ENCODE measurements at regions not wholly inside any gene's neighbourhood (a gene's known extent, or its start where the extent isn't known, plus 50 kb on each side); places are given as distances from the start of the nearest gene placed in this dataset.

DNA sequence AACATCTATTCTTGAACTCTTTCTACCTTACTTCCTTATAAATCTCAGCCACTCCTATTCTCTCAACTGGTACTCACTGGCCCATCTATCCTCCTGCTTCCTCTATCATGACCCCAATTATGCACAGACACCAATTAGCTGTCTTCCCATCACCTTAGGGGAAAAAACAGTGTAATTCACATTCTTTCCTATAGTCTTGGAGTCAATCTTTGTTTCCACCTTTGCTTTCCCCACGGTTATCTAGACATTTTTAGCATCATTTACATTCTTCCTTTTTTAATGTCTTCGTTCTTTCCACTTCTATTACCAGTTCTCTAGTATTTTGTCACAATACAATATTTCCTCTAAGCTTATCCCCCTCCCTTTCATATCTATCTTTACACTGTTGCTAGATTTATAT is 449.4 kb downstream of the TMEM38B start:
- Histone ChIP-seq H3K4me3 (no peak overlapping the region), H3K27me3 (ENCODE audit: insufficient read depth in 3 of 3, low read length in 2 of 3) (peaks cover 0 to 5% (median 0%) of the 10 kb centered on the region in 3 donors), H3K4me1 (no peaks in the 10 kb centered on the region), H3K27ac (no peak overlapping the region), H3K9me3 (no peaks in the 10 kb centered on the region), H3K36me3 (ENCODE audit: insufficient read depth in 1 of 2, low read depth in 1 of 2) (no peaks in the 10 kb centered on the region)
- intact Hi-C loops (cut with DNase I), result no loop called here
- TF ChIP-seq, protein P1, sequence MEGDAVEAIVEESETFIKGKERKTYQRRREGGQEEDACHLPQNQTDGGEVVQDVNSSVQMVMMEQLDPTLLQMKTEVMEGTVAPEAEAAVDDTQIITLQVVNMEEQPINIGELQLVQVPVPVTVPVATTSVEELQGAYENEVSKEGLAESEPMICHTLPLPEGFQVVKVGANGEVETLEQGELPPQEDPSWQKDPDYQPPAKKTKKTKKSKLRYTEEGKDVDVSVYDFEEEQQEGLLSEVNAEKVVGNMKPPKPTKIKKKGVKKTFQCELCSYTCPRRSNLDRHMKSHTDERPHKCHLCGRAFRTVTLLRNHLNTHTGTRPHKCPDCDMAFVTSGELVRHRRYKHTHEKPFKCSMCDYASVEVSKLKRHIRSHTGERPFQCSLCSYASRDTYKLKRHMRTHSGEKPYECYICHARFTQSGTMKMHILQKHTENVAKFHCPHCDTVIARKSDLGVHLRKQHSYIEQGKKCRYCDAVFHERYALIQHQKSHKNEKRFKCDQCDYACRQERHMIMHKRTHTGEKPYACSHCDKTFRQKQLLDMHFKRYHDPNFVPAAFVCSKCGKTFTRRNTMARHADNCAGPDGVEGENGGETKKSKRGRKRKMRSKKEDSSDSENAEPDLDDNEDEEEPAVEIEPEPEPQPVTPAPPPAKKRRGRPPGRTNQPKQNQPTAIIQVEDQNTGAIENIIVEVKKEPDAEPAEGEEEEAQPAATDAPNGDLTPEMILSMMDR (IDR thresholded peaks at IDR 0.05), result no peak
- DNase-seq (no peak), ATAC-seq (no peak)
- 71 to 77% (median 75%) methylated on average over 2 of the region's 2 CpGs for WGBS, 3 donors

DNA sequence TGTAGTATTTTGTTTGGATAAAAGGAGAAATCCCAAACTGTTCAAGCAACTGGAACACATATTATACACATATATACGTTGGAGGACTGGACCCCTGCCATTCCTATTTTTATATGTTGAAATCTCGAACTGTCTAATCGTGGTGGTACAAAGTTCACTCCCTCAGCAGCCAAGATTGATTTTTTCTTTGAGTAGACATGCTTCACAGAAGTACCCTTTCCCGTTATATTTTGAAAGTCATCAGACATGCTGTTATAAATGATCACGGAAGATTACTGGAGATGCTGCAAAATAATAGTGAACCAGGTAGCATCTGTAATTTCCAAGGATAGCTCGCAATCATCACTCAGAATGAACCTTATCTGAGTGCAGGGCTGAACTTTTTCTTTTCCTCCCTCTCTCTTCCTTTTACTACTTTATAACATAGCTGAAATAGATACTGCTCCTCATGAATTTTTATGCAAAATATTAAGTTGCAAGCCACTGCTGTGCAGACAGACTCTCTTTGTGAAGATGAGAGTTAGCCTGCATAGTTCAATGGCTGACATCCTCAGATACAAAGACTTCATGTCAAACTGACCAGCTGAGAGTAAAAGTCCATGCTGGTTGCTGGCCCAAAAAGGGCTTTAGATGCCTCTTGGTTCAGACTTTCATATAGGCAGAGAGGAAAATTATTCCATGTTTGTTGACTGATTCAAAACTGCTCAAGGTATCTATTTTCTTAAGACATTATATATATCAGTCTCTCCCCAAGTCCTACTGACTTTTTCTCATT is 451.9 kb downstream of the TMEM38B start:
- TF ChIP-seq, protein P1 (IDR thresholded peaks at IDR 0.05), result no peak
- no peak for DNase-seq
- no peaks in the 10 kb centered on the region for H3K9me3 ChIP-seq

DNA sequence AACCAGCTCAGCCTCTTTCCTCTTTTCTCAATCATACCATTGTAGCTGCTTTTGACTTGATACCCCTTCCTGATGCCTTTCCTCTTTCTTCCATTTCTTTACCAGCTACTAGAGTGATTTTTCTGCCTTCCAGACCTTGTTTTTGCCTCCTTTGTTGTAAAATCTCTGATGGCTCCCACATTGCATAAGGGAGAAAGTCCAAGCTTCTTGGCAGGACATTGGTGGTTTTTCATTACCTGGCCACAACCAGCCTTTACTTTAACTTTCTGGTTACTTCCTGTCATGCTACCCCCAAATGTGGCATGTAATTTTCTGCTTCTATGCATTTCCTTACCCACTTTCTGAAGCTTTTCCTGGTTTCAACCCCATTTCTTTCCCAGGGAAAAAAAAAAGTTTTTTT is 452.5 kb downstream of the TMEM38B start:
- Histone ChIP-seq H3K27ac (no peak overlapping the region), H3K4me3 (no peak overlapping the region), H3K4me1 (no peaks in the 10 kb centered on the region), H3K9me3 (no peaks in the 10 kb centered on the region), H3K36me3 (ENCODE audit: insufficient read depth in 1 of 2, low read depth in 1 of 2) (no peaks in the 10 kb centered on the region), H3K27me3 (ENCODE audit: insufficient read depth in 3 of 3, low read length in 2 of 3) (peaks cover 0 to 5% (median 0%) of the 10 kb centered on the region in 3 donors)
- intact Hi-C loops (cut with DNase I), result no loop called here
- DNase-seq (no peak), ATAC-seq (no peak)
- TF ChIP-seq, protein P1 (IDR thresholded peaks at IDR 0.05), result no peak

More for the DNA sequence above, 451.9 kb downstream of the TMEM38B start:
- intact Hi-C loops (cut with DNase I), result no loop called here
- Histone ChIP-seq H3K36me3 (ENCODE audit: insufficient read depth in 1 of 2, low read depth in 1 of 2) (no peaks in the 10 kb centered on the region), H3K27me3 (ENCODE audit: insufficient read depth in 3 of 3, low read length in 2 of 3) (peaks cover 0 to 5% (median 0%) of the 10 kb centered on the region in 3 donors), H3K27ac (no peak overlapping the region), H3K4me3 (no peak overlapping the region), H3K4me1 (no peaks in the 10 kb centered on the region)
- no peak for ATAC-seq
- whole genome bisulfite sequencing, 3 donors, result 80 to 85% (median 80%) methylated on average over 6 of the region's 6 CpGs

DNA sequence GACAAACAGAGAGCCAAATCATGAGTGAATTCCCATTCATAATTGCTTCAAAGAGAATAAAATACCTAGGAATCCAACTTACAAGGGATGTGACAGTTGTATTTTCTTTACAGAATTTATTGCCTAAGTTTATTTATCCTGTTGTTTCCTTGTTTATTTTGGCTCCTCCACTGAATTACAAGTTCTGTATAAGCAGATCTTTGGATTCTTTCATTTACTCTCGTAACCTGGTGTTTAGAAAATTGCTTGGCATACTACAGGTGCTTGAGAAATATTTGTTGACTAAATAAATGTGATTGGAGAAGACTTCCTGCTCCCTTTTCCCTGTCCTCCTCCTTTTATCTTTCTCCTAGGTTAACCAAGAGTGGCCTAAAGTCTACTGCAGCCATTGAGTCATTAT is 455.6 kb downstream of the TMEM38B start:
- H3K9me3 ChIP-seq, result no peaks in the 10 kb centered on the region
- DNase-seq (no peak), ATAC-seq (no peak)
- WGBS, 3 donors, result 66 to 73% (median 72%) methylated on average over 1 of the region's 1 CpG
- no peaks in the 10 kb centered on the region for H3K4me1 ChIP-seq
- H3K27me3 ChIP-seq (ENCODE audit: insufficient read depth in 3 of 3, low read length in 2 of 3), result no peaks in the 10 kb centered on the region
- H3K36me3 ChIP-seq (ENCODE audit: insufficient read depth in 1 of 2, low read depth in 1 of 2), result no peaks in the 10 kb centered on the region
- TF ChIP-seq, protein P1 (IDR thresholded peaks at IDR 0.05), result no peak
- intact Hi-C loops (cut with DNase I), result no loop called here
- no peak overlapping the region for H3K27ac ChIP-seq
- no peak overlapping the region for H3K4me3 ChIP-seq

DNA sequence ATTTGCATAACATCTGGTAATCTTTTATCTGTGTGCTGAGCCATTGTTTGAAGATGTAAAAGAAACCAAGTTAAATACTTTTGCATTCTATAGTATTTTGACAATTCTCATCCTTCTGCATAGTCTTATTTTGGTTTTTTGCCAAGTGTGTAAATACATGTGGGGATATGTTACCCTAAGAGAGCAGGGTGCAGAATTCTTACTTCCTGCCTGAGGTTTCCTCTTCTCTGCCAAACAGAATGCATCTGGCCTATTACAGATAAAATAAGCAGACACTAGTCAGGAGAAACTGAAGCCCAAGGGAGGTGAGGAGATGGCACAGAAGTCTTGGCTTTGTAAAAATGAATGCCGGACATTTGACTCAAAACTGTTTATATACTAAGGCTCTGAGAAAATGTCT is 462.1 kb downstream of the TMEM38B start:
- Histone ChIP-seq H3K27me3 (ENCODE audit: insufficient read depth in 3 of 3, low read length in 2 of 3) (no peaks in the 10 kb centered on the region), H3K4me1 (no peaks in the 10 kb centered on the region), H3K4me3 (no peak overlapping the region), H3K9me3 (no peaks in the 10 kb centered on the region), H3K27ac (no peak overlapping the region), H3K36me3 (ENCODE audit: insufficient read depth in 1 of 2, low read depth in 1 of 2) (no peaks in the 10 kb centered on the region)
- TF ChIP-seq, protein P1 (IDR thresholded peaks at IDR 0.05), result no peak
- intact Hi-C loops (cut with DNase I), result no loop called here
- 56 to 75% (median 72%) methylated on average over 1 of the region's 1 CpG for WGBS, 3 donors
- DNase-seq (no peak), ATAC-seq (no peak)

Data from psoas muscle (tissue), 7 donors.